Ramos (cell line): ENCODE measurements at regions not wholly inside any gene's neighbourhood (a gene's known extent, or its start where the extent isn't known, plus 50 kb on each side); places are given as distances from the start of the nearest gene placed in this dataset.
"Not testable (repeated sequence)": the region's sequence is repeated elsewhere in the genome, so short reads cannot be mapped to it uniquely, and the experiment has no call there.

Experiments used
- in situ Hi-C: fragments of 300-500 bp; cut with MboI; formaldehyde crosslinking; loops from one replicate; pipeline ENCODE4 v1.14.3; 2022; ENCODE audit warnings: low sequenced_read_pairs; ENCODE audit not compliant: unreplicated experiment

- in situ Hi-C loops: no loop called here
Measured at GRCh38 chr16:85234310-85235204, 122.3 kb upstream of the CIBAR2 start.

- in situ Hi-C loops: no loop called here
Measured at GRCh38 chr16:85235991-85236817, 123.9 kb upstream of the CIBAR2 start.

- in situ Hi-C loops: no loop called here
Measured at GRCh38 chr16:85236818-85237150, 124.5 kb upstream of the CIBAR2 start.

- in situ Hi-C loops: no loop called here
Measured at GRCh38 chr16:85237817-85238216, 125.5 kb upstream of the CIBAR2 start.

GRCh38 chr16:85238233-85238647, 126.0 kb upstream of the CIBAR2 start:
- in situ Hi-C loops: no loop called here

GRCh38 chr16:85239239-85239638, 127.0 kb upstream of the CIBAR2 start:
- in situ Hi-C loops: no loop called here

- in situ Hi-C loops: no loop called here
Measured at GRCh38 chr16:85239871-85240270, 127.6 kb upstream of the CIBAR2 start.

GRCh38 chr16:85240982-85241924, 129.0 kb upstream of the CIBAR2 start:
- in situ Hi-C loops: no loop called here

- in situ Hi-C loops: no loop called here
Measured at GRCh38 chr16:85242140-85242539, 129.9 kb upstream of the CIBAR2 start.

- in situ Hi-C loops: no loop called here
Measured at GRCh38 chr16:85243308-85243707, 131.0 kb upstream of the CIBAR2 start.

GRCh38 chr16:85244452-85244851, 132.2 kb upstream of the CIBAR2 start:
- in situ Hi-C loops: not testable (repeated sequence)

GRCh38 chr16:85245307-85246172, 133.3 kb upstream of the CIBAR2 start:
- in situ Hi-C loops: no loop called here

GRCh38 chr16:85246473-85246872, 134.2 kb upstream of the CIBAR2 start:
- in situ Hi-C loops: no loop called here

- in situ Hi-C loops: no loop called here
Measured at GRCh38 chr16:85246973-85247372, 134.7 kb upstream of the CIBAR2 start.

GRCh38 chr16:85248342-85248741, 136.1 kb upstream of the CIBAR2 start:
- in situ Hi-C loops: no loop called here

- in situ Hi-C loops: no loop called here
Measured at GRCh38 chr16:85248857-85249256, 136.6 kb upstream of the CIBAR2 start.

- in situ Hi-C loops: no loop called here
Measured at GRCh38 chr16:85249418-85250146, 137.3 kb upstream of the CIBAR2 start.

- in situ Hi-C loops: no loop called here
Measured at GRCh38 chr16:85250147-85250463, 137.8 kb upstream of the CIBAR2 start.
